OCI-LY3 (cell line): ENCODE measurements at regions not wholly inside any gene's neighbourhood (a gene's known extent, or its start where the extent isn't known, plus 50 kb on each side); places are given as distances from the start of the nearest gene placed in this dataset.

ENCODE experiments used
- CTCF ChIP-seq: fragments of 200-600, 300-600 bp; sonication (generic); IDR thresholded peaks from 2 replicates; pipeline ENCODE4 v1.5.1; 2014; ENCODE audit warnings: antibody characterized with exemption, low read length, low read depth
- EZH2phosphoT487 ChIP-seq: fragments of 200-600 bp; shearing (Covaris generic); IDR thresholded peaks from 2 replicates; pipeline ENCODE4 v1.6.1; 2018; ENCODE audit warnings: antibody characterized with exemption, mixed run types, low read depth

- TF ChIP-seq CTCF, result no peak
- TF ChIP-seq EZH2phosphoT487, result no peak
These were observed 222.5 kb upstream of the CNTN1 start for GRCh38 chr12:40469736-40470135.
